ENCODE measurements at regions not wholly inside any gene's neighbourhood (a gene's known extent, or its start where the extent isn't known, plus 50 kb on each side); places are given as distances from the start of the nearest gene placed in this dataset.
"Not testable (repeated sequence)": the region's sequence is repeated elsewhere in the genome, so short reads cannot be mapped to it uniquely, and the experiment has no call there.

DNA sequence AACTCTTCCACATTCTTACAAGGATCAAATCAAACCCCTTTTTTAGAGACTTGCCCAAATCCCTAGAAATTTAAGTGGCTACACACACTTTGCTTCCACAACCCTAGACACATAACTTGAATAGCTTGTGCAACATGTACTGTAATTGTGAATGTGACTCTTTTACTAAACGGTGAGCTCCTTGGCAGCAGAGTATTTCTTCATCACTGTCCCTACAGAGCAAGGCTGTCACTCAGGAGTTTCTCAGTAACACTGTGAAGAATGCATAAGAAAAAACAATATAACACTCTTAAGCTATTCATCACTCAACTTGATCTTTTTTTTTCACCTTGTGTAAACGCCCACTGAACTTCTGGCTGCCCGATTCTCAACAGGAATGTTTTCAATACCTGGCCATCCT lies 53.8 kb upstream of the ADAMTS18 start:
- no peak for DNase-seq

DNA sequence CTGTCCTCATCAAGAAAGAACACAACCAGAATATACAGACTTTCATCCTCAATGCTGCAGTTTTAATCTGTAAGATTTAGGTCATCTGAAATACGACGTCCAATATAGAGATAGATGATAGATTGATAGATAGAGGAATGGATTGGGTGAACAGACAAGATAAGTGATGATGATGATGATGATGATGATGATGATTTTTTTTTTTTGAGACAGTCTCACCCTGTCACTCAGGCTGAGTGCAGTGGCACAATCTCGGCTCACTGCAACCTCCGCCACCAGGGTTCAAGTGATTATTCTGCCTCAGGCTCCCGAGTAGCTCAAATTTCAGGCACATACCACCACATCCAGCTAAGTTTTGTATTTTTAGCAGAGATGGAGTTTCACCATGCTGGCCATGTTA lies 56.3 kb upstream of the ADAMTS18 start:
- no peak for DNase-seq

DNA sequence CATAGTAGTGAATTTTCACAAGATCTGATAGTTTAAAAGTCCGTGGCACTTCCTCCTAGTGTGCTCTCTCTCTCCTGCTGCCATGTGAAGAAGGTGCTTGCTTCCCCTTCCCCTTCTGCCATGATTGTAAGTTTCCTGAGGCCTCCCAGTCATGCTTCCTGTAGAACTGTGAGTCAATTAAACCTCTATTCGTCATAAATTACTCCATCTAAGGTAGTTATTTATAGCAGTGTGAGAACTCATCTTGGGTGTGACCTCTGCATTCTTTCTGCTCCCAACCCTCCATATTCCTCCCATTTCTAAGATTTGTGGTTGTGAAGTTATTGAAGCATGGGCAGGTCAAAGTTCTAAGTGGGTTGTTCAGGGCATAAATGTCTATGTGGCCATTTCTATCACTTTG lies 62.1 kb upstream of the ADAMTS18 start:
- no peak for DNase-seq

DNA sequence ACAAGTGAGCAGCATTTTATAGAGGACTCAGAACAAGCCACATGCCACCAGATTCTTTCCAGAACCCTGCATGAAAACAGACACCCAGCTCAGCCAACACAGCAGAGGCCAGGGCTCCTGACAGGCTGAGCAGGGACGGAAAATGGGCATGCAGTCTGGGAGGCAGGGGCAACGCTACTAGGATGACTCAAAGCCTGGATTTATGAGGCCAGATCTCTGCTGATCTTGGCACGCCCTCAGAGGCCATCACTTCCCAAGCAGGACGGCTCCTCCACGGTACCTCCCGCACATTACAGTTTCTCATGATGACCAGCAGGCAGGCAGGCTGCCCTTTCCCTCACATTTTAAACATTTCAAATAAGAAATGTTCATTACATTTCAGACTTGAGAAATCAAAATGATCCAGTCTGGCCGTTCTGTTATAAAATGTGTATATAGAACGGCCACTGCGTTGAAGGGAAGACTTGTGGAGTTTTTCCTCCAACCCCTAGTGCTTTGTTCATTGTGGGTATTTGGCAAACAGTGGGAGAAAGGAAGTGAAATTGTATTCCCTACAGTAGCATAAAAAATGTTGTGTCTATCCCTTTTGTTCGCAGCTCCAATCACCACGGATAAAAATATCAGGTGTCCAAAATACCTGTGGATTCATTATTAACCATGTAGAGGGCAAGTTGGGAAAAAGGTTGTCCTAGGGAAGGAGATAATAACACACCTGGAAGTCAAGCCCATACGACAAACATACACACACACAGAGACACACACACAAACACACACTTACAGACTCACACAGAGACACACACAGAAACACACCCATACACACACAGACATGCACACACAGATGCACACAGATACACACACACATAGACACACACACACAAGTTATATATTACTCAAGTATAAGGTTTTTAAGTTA lies 64.8 kb upstream of the ADAMTS18 start:
- DNase-seq = no peak

DNA sequence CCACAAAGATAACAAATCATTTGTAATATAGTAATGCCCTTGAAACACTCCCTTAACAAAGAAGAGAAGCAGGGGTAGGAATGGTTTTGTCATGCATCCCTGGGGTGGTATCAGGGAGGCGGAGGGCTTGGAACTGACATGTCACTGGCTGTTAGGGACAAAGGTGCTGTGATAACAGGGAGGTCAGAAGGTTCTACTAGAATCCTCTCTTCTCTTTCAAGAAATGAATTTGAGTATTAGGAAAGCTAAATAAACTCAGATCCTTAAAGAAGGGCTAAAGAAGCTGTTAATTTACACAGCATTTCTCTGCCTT lies 65.4 kb upstream of the ADAMTS18 start:
- DNase-seq = no peak

DNA sequence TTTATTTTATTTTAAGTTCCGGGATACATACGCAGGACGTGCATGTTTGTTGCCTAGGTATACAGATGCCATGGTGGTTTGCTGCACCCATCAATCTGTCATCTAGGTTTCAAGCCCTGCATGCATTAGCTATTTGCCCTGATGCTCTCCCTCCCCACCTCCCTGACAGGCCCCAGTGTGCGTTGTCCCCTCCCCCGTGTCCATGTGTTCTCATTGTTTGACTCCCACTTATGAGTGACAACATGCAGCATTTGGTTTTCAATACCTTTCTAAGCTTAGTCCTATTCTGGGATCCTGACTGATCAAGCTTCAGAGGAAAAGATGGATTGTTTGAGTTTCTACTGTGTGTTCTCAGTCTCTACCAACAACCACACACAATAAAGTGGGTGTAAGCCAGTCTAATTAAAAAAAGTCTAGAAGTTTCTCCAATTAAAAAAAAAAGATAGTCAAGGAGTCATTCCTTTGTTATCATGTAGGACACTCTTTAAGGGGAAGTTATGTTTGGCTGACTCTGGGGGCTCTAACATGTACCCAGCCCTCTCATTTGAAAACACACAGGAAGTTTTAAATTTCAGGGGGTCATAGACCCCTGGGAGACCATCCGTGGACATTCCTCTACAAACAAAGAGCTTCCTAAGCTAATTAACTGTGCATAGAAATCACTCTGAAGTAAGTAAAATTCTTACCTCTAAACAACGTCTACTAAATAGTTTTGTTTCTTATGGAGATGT lies 66.3 kb upstream of the ADAMTS18 start:
- peak; percentile 61 for DNase-seq

DNA sequence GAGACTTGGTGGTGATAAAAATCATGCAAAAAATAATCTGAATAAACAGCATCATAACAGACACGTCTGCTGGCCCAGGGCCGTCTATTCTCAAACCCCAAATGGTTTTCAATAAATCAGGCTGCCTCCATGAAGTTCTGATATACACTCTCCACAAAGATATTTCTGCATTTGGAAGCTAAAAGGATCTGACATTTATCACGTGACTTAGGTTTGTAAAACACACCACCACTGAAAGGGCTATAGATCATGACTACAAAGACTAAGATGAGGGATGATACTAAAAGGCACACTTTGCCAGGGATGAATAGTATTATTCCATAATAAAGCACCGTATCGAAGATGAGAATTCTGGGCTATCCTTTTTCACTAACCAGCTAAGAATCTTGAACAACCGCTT lies 67.6 kb upstream of the ADAMTS18 start:
- DNase-seq = no peak

DNA sequence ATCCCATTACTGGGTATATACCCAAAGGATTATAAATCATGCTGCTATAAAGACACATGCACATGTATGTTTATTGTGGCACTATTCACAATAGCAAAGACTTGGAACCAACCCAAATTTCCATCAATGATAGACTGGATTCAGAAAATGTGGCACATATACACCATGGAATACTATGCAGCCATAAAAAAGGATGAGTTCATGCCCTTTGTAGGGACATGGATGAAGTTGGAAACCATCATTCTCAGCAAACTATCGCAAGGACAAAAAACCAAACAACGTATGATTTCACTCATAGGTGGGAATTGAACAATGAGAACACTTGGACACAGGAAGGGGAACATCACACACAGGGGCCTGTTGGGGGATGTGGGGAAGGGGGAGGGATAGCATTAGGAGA lies 71.7 kb upstream of the ADAMTS18 start:
- DNase-seq = not testable (repeated sequence)

DNA sequence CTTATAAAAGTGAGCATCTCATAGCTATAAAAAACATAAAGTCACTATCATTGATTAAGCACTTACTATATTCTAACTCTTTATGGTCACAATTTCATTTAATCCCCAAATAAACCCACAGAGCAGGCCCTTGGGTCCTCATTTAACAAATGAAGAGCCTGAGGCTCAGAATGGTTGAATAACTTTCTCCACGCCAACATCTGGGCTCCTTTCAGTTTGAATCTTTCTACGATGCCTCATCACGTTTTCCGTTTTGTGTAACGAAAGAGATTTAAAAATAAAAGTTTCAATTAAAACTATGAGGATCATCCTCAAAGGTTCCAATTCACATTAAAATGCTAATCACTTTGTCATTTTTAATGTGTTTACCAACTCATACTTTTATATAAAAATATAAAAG lies 74.2 kb upstream of the ADAMTS18 start:
- DNase-seq = no peak

DNA sequence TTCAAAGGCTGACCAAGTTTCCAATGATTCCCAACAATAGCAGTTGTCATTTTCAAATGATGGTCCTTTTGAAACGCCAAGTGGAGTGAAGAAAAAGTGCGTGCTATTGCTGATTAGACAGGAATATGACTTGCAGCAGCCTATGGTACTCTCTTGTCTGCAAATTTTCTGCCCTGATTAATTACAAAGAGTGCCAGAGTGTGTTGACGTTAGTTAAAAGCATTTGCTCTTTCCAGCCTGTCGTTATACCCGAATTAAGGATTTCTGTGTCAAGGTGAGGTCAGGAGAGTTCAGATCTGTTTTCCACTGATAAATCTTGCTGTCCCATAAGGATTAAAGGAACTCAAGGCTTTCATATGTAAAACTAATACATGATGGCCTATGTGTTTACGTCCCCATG lies 75.0 kb upstream of the ADAMTS18 start:
- DNase-seq = no peak

DNA sequence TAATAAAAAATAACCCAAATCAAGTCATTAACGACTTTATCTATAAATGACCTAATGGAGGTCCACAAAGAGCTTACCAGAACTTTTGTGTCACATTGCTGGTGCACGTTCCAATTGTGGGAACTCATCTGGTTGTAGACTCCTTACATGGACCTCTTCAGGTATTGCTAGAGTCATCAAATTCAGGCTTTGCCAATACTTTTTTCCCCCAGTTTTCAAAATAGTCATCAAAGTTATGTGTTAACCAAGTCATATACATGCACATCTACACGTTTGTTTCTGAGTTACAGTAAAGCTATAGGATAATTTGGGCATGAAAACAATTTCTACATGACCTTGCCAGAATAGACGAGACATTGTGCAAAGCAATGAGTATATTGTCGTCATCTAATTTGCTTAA lies 76.2 kb upstream of the ADAMTS18 start:
- no peak for DNase-seq

DNA sequence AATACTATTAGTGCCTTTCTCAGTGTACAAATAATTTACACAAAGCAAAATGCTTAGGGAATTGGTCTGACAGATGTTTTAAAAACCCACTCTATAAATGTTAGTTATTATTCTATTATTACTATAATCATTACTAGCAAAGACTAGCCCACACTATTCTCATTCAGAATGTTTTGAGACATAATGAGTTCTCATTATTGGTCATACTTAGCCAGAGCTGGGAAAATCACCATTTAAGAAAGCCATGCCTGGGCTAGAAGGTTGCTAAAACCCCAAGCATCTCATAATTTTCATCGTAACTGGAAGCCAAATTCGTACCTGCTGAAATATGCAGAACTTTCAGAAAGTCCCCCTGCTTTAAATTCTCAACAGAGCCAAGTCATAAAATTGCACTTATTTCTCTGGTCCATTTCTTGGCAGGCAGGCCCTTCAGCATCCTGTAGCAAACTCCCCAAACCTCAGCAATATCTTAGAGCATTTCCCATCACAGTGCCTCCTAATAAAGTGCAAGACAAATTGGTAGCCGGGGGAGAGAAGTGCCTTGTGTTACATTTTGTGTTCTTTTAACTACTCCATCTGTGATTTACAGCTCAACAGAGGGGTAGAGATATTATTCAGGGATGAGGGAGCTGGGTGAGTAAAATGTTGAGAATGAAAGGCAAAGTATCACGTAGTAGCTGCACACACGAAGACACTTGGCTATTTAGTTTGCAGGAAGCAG lies 79.8 kb upstream of the ADAMTS18 start:
- no peak for DNase-seq

DNA sequence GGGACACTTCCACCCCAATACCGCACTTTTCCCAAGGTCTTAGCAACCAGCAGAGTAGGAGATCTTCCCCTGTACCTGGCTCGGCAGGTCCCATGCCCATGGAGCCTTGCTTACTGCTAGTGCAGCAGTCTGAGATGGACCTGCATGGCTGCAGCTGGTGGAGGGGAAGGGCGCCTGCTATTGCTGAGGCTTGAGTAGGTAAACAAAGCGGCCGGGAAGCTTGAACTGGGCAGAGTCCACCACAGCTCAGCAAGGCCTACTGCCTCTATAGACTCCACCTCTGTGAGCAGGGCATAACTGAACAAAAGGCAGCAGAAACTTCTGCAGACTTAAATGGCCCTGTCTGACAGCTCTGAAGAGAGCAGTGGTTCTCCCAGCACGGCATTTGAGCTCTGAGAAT lies 90.4 kb upstream of the ADAMTS18 start:
- DNase-seq = not testable (repeated sequence)

DNA sequence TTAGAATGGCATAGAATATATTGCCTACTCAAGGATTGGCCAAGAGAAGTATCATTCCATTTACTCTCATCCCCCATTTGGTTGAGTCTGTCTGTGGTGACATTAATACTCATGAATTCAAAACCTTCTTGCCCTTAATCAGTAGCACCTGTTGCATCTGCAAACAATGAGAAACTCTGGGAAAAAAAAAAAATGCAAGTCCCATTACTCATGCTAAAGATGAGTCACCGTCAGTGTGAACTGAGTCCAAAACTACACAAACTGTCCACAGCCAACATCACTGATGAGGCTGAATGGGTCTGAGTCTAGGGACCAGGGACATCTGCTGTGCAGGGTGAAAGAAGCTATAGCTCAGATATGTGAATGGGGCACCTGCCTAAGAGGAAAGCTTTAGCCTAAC lies 96.9 kb upstream of the ADAMTS18 start:
- no peak for DNase-seq

DNA sequence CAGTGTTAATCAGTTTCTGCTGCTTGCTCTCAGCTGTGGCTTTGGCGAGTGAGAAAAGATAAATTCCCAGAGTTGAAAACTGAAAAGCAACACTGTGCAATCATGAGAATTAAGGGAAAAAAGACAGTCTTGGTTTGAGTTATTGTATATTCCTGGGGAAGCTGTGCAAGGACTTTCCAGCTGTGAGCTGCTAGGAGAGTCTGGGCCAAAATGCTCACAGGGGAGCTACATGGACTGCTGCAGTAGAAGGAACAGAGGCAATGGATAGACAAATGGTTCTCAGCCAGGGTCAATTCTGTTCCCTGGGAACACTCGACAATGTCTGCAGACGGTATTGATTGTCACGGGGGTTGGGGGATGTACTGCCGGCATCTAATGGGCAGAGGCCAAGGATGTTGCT lies 102.0 kb upstream of the ADAMTS18 start:
- DNase-seq = no peak

DNA sequence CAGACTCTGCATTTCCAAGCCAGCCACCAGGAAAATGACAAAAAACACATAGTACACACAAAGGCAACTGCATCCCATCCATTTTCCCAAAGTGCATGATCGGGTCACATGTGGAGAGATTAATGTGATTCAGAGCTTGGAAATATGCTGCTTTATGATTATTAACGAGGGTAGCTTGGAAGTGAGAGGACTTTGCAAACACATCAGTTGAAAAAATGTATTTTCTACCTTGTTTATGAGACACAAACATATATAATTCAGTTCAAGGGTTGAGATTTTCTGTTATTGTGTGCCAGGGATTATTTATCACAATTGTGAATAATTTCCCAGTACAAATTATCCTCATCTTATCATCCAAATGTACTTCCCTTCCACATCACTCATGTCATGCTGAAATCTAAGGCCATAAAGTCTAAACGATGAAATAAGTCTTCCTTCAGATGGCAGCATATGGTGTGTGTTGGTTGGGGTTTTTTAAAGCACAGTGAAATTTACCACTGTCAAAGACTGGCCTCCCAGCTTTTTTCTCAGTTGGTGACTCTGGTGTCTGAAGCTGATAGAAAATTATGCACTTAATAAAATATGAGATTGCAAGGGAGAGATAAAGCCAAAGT lies 104.7 kb upstream of the ADAMTS18 start:
- peak; percentile 63 for DNase-seq

DNA sequence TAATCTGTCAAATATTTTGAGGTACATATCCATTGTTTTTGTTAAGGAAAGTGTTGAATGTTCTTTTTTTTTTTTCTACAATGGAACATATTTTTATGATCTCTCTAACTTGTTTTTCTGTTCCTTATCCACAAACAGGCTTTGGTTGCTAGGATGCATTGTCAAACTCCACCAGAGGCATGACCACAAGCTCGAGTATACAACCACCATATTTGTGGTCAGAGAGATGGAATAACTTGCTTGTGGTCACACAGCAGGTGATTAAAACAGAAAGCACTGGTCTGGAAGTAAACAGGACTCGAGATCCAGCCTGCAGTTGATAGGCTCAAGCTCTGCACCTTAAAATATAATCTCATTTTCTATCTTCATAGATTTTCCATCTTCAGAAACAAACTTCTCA lies 105.8 kb upstream of the ADAMTS18 start:
- no peak for DNase-seq

DNA sequence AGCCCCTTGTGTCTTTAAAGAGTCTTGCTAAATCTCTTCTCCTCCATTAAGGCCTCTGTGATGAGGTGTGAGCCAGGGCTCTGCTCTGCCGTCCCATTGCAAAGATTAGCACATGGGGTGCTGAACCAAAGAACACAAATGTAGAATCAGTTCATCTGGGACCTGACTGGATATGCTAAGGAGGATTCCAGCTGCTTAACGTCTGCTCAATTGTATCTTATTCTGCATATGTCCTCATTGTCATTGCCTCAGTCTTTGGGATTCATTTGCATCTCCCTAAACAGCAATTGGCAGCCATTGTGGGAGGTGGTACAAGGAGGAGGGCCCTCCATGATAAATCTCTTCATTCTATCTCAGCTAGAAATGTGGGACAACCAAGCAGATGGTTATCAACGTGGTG lies 106.3 kb upstream of the ADAMTS18 start:
- DNase-seq = no peak

DNA sequence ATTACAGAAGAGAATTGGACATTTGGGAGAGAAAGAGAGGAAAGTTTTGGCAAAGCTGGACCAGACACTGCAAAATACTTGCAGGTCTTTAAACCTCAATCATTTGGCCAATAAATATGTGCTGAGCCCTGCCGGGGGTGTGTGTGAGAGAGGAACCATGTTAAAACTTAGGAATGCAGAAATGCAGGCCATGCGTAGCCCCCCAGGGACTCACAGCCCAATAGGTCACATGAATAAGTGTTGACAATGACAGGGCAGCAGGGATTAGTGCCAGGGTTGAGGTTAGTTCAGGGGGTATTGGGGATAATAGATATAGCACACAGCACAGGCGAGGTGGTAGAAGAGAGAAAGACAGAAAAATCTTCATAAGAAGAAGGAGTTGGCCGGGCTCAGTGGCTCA lies 113.3 kb upstream of the ADAMTS18 start:
- no peak for DNase-seq

DNA sequence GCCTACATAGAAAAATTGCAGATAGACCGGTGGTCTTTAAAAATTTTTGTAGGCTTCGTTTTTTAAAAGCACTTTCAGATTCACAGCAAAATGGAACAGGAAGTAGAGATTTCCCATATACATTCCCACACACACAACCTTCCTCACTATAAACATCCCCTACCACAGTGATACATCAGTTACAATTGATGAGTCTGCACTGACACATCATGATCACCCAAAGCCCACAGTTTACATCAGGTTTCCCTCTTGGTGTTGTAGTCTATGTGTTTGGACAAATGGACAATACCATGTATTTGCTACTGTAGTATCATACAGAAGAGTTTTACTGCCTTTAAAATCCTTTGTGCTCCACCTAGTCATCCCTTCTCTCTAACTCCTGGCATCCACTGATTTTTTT lies 113.9 kb upstream of the ADAMTS18 start:
- DNase-seq = no peak

DNA sequence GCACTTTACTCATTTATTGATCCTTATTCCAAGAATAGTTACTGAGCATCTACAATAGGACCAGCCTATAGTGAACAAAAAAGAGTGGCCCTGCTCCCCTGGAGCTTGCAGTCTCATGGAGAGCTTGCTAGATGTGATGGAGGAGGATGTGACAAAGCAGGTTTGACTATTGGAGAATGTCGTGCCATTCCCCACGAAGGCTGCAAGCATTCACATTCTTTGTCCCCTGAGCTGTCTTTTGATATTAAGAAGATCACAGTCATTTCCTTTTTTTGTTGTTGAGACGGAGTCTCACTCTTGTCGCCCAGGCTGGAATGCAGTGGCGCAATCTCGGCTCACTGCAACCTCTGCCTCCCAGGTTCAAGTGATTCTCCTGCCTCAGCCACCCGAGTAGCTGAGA lies 115.0 kb upstream of the ADAMTS18 start:
- DNase-seq = no peak

DNA sequence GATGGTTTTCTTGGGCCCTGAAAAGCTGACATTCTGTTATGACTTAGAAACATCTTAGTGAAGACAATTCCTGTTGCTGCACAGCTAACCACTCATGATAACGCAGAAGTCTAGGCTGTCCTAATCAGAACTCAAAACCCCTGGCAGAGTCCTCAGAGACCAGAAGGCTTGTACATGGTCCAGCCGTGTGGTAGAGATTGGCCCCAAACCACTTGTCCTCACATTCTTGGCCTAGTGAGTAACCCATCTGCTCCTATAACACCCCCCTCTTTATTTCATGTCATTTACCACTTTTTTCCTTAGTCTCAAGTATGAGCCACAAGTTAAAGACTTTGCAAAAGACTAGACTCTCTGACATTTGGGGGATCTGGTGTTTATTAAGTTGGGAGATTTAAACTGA lies 116.5 kb upstream of the ADAMTS18 start:
- DNase-seq = no peak

DNA sequence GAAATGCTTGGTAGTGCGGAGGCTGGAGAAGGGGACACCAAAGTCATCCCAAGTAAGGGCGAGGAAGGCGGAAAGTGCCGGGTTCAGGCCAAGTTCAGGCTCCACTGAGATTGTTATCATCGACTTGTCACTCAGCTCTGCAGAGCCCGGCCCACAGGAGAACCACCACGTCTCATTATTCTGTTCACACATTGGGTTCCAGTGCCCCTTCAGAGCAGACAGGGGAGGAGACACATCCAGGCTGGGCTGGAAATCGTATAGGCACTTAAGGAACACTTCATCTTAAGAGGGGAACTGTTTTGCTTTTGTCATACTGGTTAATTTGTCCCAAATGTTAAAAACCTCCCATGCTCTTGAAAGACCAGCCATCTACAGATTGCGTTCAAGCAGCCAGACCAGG lies 118.3 kb upstream of the ADAMTS18 start:
- no peak for DNase-seq

All from renal pelvis (tissue), 1 donor.